HG02973 (cell line): ENCODE measurements at regions not wholly inside any gene's neighbourhood (a gene's known extent, or its start where the extent isn't known, plus 50 kb on each side); places are given as distances from the start of the nearest gene placed in this dataset.
A peak's percentile ranks its signal among the peaks of the same experiment; 100 is the strongest.
"Not testable (repeated sequence)": the region's sequence is repeated elsewhere in the genome, so short reads cannot be mapped to it uniquely, and the experiment has no call there.

Experiments
- ATAC-seq: cut with Tn5 transposase; IDR thresholded peaks from one replicate; pipeline ENCODE4 v1.9.1; 2021; ENCODE audit warnings: moderate library complexity; ENCODE audit not compliant: unreplicated experiment

GRCh38 chr6:131336596-131336995, 201.3 kb downstream of the AKAP7 start:
- ATAC-seq, result no peak

- ATAC-seq, result not testable (repeated sequence)
Observed at GRCh38 chr6:131346896-131347295, 211.6 kb downstream of the AKAP7 start.

- no peak for ATAC-seq
Observed at GRCh38 chr6:131348572-131348971, 213.3 kb downstream of the AKAP7 start.

- ATAC-seq, result no peak
Observed at GRCh38 chr6:131349199-131349598, 213.9 kb downstream of the AKAP7 start.

- ATAC-seq, result no peak
Observed at GRCh38 chr6:131353106-131353505, 217.8 kb downstream of the AKAP7 start.

GRCh38 chr6:131353876-131354275, 218.6 kb downstream of the AKAP7 start:
- no peak for ATAC-seq

- ATAC-seq, result no peak
Observed at GRCh38 chr6:131354356-131354755, 218.7 kb upstream of the ARG1 start.

GRCh38 chr6:131356161-131356560, 216.9 kb upstream of the ARG1 start:
- no peak for ATAC-seq

GRCh38 chr6:131357501-131357900, 215.5 kb upstream of the ARG1 start:
- no peak for ATAC-seq

- no peak for ATAC-seq
Observed at GRCh38 chr6:131362070-131362469, 211.0 kb upstream of the ARG1 start.

GRCh38 chr6:131362696-131363095, 210.3 kb upstream of the ARG1 start:
- ATAC-seq, result no peak

GRCh38 chr6:131363947-131364834, 208.8 kb upstream of the ARG1 start:
- ATAC-seq, result no peak

GRCh38 chr6:131366223-131366622, 206.8 kb upstream of the ARG1 start:
- ATAC-seq, result no peak

GRCh38 chr6:131367206-131367873, 205.7 kb upstream of the ARG1 start:
- no peak for ATAC-seq

GRCh38 chr6:131368198-131368911, 204.7 kb upstream of the ARG1 start:
- ATAC-seq, result peak; percentile 81

- ATAC-seq, result no peak
Observed at GRCh38 chr6:131372535-131372934, 200.5 kb upstream of the ARG1 start.

GRCh38 chr6:131377112-131377705, 195.8 kb upstream of the ARG1 start:
- no peak for ATAC-seq

GRCh38 chr6:131378874-131379273, 194.2 kb upstream of the ARG1 start:
- no peak for ATAC-seq

GRCh38 chr6:131379948-131380347, 193.1 kb upstream of the ARG1 start:
- no peak for ATAC-seq

- no peak for ATAC-seq
Observed at GRCh38 chr6:131381052-131381708, 191.8 kb upstream of the ARG1 start.

- no peak for ATAC-seq
Observed at GRCh38 chr6:131381709-131382093, 191.3 kb upstream of the ARG1 start.
